Astrocyte (in vitro differentiated cells and primary cell): ENCODE measurements at regions not wholly inside any gene's neighbourhood (a gene's known extent, or its start where the extent isn't known, plus 50 kb on each side); places are given as distances from the start of the nearest gene placed in this dataset.

Source experiments
- DNase-seq: peaks from one replicate; pipeline ENCODE4 v3.0.0-alpha.2; 2010; ENCODE audit warnings: low read depth
- FAIRE-seq: peaks from 2 replicates; lab custom pipeline; 2011; peaks lifted over from hg19 to GRCh38; lab: Jason Lieb, UNC
- H2AFZ ChIP-seq: 2 replicates; pipeline ENCODE4 v1.6.0; 2012; ENCODE audit warnings: low read depth, low read length, inconsistent platforms
- H3K27ac ChIP-seq: 2 replicates; pipeline ENCODE4 v1.5.1; 2011; ENCODE audit warnings: low read depth, low read length, inconsistent platforms
- H3K27me3 ChIP-seq: 2 replicates; pipeline ENCODE4 v1.6.0; 2011; ENCODE audit warnings: low read length, inconsistent platforms; ENCODE audit not compliant: insufficient read depth
- H3K36me3 ChIP-seq: 2 replicates; pipeline ENCODE4 v1.5.1; 2011; ENCODE audit warnings: low read length, inconsistent platforms; ENCODE audit not compliant: insufficient read depth
- H3K4me1 ChIP-seq: 2 replicates; pipeline ENCODE4 v1.5.1; 2011; ENCODE audit warnings: low read length, inconsistent platforms; ENCODE audit not compliant: insufficient read depth
- H3K4me2 ChIP-seq: 2 replicates; pipeline ENCODE4 v1.6.0; 2012; ENCODE audit warnings: low read length, inconsistent platforms
- H3K4me3 ChIP-seq: 2 replicates; pipeline ENCODE4 v1.5.1; 2011; ENCODE audit warnings: low read depth, mild to moderate bottlenecking, low read length, inconsistent platforms; ENCODE audit not compliant: insufficient read depth
- H3K79me2 ChIP-seq: 2 replicates; pipeline ENCODE4 v1.6.0; 2012; ENCODE audit warnings: mild to moderate bottlenecking, low read length, inconsistent platforms; ENCODE audit not compliant: insufficient read depth
- H3K9ac ChIP-seq: 2 replicates; pipeline ENCODE4 v1.6.0; 2012; ENCODE audit warnings: mild to moderate bottlenecking, low read length, inconsistent platforms
- H3K9me3 ChIP-seq: 2 replicates; pipeline ENCODE4 v1.5.1; 2012; ENCODE audit warnings: low read depth, mild to moderate bottlenecking, low read length, inconsistent platforms; ENCODE audit not compliant: insufficient read depth
- H4K20me1 ChIP-seq: 2 replicates; pipeline ENCODE4 v1.6.0; 2012; ENCODE audit warnings: low read length, inconsistent platforms; ENCODE audit not compliant: insufficient read depth
- H3K27ac Mint-ChIP-seq: one replicate; pipeline ENCODE4 v1.8.0; 2021; ENCODE audit warnings: mild to moderate bottlenecking, mixed read lengths; ENCODE audit not compliant: unreplicated experiment
- H3K27me3 Mint-ChIP-seq: one replicate; pipeline ENCODE4 v1.8.0; 2021; ENCODE audit warnings: low read depth, mixed read lengths; ENCODE audit not compliant: unreplicated experiment
- H3K36me3 Mint-ChIP-seq: one replicate; pipeline ENCODE4 v1.8.0; 2021; ENCODE audit warnings: low read depth, mixed read lengths; ENCODE audit not compliant: unreplicated experiment
- H3K4me1 Mint-ChIP-seq: one replicate; pipeline ENCODE4 v1.8.0; 2021; ENCODE audit warnings: low read depth, mixed read lengths; ENCODE audit not compliant: unreplicated experiment
- H3K4me3 Mint-ChIP-seq: one replicate; pipeline ENCODE4 v1.8.0; 2021; ENCODE audit warnings: mild to moderate bottlenecking, moderate library complexity, mixed read lengths; ENCODE audit not compliant: unreplicated experiment
- H3K9me3 Mint-ChIP-seq: one replicate; pipeline ENCODE4 v1.8.0; 2021; ENCODE audit warnings: mild to moderate bottlenecking, mixed read lengths; ENCODE audit not compliant: unreplicated experiment
- EZH2 ChIP-seq: IDR thresholded peaks from 2 replicates; pipeline ENCODE4 v1.6.1; 2012; ENCODE audit warnings: mild to moderate bottlenecking, low read length, inconsistent platforms; ENCODE audit not compliant: insufficient read depth
- TF ChIP-seq, protein P1 (sequence below): IDR thresholded peaks from 2 replicates; pipeline ENCODE4 v1.5.1; 2011; ENCODE audit warnings: low read depth, mild to moderate bottlenecking, inconsistent platforms, low read length, moderate library complexity; ENCODE audit not compliant: insufficient read depth

DNA sequence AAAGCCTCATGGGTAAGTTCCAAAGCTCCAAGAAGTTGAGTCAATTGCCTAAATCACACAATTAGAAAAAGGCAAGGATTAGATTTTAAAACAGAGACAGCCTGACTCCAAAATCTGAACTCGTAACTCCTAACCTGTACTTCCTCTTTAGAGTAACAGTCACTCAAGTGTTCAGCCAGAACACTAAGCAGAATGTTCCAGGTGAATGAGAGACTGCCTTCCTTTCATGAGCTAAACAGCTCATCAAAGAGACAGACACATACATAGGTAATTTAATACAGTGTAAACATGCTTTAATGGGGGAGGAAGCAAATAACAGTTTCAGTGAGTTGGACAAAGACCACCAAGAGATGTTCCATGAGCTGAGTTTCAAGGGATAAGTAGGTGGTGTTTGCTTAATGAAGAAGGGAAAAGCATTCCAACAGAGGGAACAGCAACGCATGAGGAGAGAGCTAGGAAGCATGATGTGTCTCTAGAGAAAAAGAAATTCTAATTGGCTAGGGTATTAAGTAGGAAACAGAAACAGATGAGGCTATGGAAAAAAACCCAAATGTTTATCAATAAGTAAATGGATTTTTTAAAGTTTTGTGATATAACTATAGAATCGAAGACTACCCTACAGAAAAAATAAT is 403.9 kb downstream of the MED13L start:
- peaks cover 3% of the 10 kb centered on the region for H3K27me3 ChIP-seq
- H3K79me2 ChIP-seq: no peaks in the 10 kb centered on the region
- no peaks in the 10 kb centered on the region for H3K4me1 ChIP-seq
- H2AFZ ChIP-seq: no peak overlapping the region
- no peaks in the 10 kb centered on the region for H4K20me1 ChIP-seq
- no peak overlapping the region for H3K4me3 Mint-ChIP-seq
- H3K9ac ChIP-seq: no peak overlapping the region
- H3K27me3 Mint-ChIP-seq: peaks cover 2% of the 10 kb centered on the region
- no peak overlapping the region for H3K27ac ChIP-seq
- no peak overlapping the region for H3K4me2 ChIP-seq
- FAIRE-seq (no peak), DNase-seq (no peak)
- peaks cover 3% of the 10 kb centered on the region for H3K9me3 Mint-ChIP-seq
- H3K4me3 ChIP-seq: no peak overlapping the region
- no peak overlapping the region for H3K27ac Mint-ChIP-seq
- H3K4me1 Mint-ChIP-seq: no peaks in the 10 kb centered on the region
- TF ChIP-seq EZH2: no peak
- TF ChIP-seq, protein P1, sequence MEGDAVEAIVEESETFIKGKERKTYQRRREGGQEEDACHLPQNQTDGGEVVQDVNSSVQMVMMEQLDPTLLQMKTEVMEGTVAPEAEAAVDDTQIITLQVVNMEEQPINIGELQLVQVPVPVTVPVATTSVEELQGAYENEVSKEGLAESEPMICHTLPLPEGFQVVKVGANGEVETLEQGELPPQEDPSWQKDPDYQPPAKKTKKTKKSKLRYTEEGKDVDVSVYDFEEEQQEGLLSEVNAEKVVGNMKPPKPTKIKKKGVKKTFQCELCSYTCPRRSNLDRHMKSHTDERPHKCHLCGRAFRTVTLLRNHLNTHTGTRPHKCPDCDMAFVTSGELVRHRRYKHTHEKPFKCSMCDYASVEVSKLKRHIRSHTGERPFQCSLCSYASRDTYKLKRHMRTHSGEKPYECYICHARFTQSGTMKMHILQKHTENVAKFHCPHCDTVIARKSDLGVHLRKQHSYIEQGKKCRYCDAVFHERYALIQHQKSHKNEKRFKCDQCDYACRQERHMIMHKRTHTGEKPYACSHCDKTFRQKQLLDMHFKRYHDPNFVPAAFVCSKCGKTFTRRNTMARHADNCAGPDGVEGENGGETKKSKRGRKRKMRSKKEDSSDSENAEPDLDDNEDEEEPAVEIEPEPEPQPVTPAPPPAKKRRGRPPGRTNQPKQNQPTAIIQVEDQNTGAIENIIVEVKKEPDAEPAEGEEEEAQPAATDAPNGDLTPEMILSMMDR: no peak
- H3K36me3 Mint-ChIP-seq: no peaks in the 10 kb centered on the region
- no peaks in the 10 kb centered on the region for H3K36me3 ChIP-seq
- H3K9me3 ChIP-seq: no peaks in the 10 kb centered on the region

DNA sequence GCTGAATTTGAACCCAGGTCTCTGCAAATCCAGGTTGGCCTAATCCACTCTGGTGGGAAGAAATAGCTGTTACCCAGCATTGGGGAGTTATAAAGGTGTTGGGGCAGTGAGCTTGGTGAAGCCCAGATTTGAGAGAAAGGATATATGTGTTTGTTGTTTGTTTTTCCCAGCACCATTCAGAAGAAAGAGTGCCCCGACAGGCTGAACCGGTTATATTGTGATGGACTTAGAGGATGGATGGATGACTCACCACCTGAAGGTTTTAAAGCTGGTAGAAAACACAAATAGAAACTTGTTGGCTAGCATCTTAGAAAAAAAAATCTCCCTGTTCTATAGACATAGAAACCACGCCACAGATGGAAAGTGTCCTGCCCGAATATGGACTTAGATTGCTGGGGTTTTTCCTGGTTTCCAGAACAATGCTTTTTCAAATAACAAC is 404.6 kb downstream of the MED13L start:
- no peak overlapping the region for H3K4me3 ChIP-seq
- H3K9me3 ChIP-seq: no peaks in the 10 kb centered on the region
- no peak overlapping the region for H3K27ac ChIP-seq
- no peak overlapping the region for H3K4me3 Mint-ChIP-seq
- H3K4me1 Mint-ChIP-seq: no peaks in the 10 kb centered on the region
- TF ChIP-seq, protein P1: no peak
- no peak for TF ChIP-seq EZH2
- no peaks in the 10 kb centered on the region for H3K36me3 ChIP-seq
- H3K4me2 ChIP-seq: no peak overlapping the region
- H3K79me2 ChIP-seq: no peaks in the 10 kb centered on the region
- no peaks in the 10 kb centered on the region for H3K36me3 Mint-ChIP-seq
- DNase-seq (no peak), FAIRE-seq (no peak)
- H2AFZ ChIP-seq: no peak overlapping the region
- H3K9me3 Mint-ChIP-seq: peaks cover 3% of the 10 kb centered on the region
- no peak overlapping the region for H3K27ac Mint-ChIP-seq
- no peak overlapping the region for H3K9ac ChIP-seq
- H3K27me3 Mint-ChIP-seq: peaks cover 2% of the 10 kb centered on the region
- H4K20me1 ChIP-seq: no peaks in the 10 kb centered on the region
- no peaks in the 10 kb centered on the region for H3K4me1 ChIP-seq
- H3K27me3 ChIP-seq: peaks cover 3% of the 10 kb centered on the region

DNA sequence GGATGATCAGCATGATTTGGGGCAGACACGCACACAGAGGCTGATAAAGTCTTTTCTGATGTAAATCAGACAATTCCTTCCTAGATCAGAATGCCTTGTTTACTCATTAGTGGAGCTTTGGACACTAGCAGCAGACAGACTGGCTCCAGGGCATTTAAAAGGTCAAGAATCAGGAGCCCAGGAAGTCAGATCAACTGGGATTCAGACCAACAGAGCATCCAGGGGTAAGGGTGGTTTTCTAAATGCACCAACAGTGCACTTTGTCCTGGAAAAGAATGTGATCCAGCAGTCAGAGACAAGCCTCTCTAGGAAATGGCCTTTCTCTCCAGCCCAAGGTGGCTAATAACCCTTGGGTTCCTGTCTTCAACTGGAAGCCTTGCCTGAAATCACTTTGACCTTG is 405.3 kb downstream of the MED13L start:
- H3K27ac Mint-ChIP-seq: no peak overlapping the region
- no peak overlapping the region for H2AFZ ChIP-seq

More for the DNA sequence above, 405.3 kb downstream of the MED13L start:
- peaks cover 3% of the 10 kb centered on the region for H3K27me3 ChIP-seq
- Mint-ChIP-seq H3K27me3 (peaks cover 2% of the 10 kb centered on the region), H3K9me3 (peaks cover 3% of the 10 kb centered on the region), H3K36me3 (no peaks in the 10 kb centered on the region), H3K4me3 (no peak overlapping the region), H3K4me1 (no peaks in the 10 kb centered on the region)
- H3K4me2 ChIP-seq: no peak overlapping the region
- no peak overlapping the region for H3K4me3 ChIP-seq
- FAIRE-seq (no peak), DNase-seq (no peak)
- no peaks in the 10 kb centered on the region for H3K36me3 ChIP-seq
- H3K9me3 ChIP-seq: no peaks in the 10 kb centered on the region
- no peaks in the 10 kb centered on the region for H3K4me1 ChIP-seq
- no peaks in the 10 kb centered on the region for H4K20me1 ChIP-seq
- TF ChIP-seq, protein P1: no peak
- no peak for TF ChIP-seq EZH2
- H3K79me2 ChIP-seq: no peaks in the 10 kb centered on the region
- H3K27ac ChIP-seq: no peak overlapping the region
- H3K9ac ChIP-seq: no peak overlapping the region
